ENCODE measurements at regions not wholly inside any gene's neighbourhood (a gene's known extent, or its start where the extent isn't known, plus 50 kb on each side); places are given as distances from the start of the nearest gene placed in this dataset.

DNA sequence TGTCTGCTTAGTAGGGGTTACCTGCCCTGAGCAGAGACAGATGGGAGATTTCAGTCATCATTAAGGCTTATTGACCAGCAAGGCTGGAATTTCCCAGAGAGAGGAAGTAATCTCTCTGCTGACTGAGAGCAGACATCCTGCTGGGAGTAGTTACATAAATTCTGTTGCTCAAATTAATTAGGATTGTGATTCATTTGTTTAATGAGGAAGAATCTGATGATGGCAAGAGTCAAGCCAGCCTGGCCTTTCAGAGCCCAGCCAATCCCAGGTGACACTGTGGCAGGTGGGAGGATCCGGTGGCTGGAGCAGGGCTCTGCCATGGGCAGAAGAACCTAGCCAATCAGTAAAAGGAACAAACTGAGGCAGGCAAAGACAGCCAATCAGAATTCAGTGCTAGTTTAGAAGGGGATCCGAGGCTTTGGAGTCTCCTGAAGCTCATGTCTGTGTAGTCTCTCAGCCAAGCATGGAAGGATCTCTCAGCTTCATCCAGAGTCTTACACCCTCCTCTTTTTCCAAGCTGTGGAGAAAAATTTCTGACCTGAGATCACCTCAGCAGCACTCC is 61.2 kb upstream of the CHST1 start:
- TF ChIP-seq POLR2A (IDR thresholded peaks at IDR 0.05) (no peak), POLR2AphosphoS5 (IDR thresholded peaks at IDR 0.05) (no peak)
- TF ChIP-seq, protein P1, sequence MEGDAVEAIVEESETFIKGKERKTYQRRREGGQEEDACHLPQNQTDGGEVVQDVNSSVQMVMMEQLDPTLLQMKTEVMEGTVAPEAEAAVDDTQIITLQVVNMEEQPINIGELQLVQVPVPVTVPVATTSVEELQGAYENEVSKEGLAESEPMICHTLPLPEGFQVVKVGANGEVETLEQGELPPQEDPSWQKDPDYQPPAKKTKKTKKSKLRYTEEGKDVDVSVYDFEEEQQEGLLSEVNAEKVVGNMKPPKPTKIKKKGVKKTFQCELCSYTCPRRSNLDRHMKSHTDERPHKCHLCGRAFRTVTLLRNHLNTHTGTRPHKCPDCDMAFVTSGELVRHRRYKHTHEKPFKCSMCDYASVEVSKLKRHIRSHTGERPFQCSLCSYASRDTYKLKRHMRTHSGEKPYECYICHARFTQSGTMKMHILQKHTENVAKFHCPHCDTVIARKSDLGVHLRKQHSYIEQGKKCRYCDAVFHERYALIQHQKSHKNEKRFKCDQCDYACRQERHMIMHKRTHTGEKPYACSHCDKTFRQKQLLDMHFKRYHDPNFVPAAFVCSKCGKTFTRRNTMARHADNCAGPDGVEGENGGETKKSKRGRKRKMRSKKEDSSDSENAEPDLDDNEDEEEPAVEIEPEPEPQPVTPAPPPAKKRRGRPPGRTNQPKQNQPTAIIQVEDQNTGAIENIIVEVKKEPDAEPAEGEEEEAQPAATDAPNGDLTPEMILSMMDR (IDR thresholded peaks at IDR 0.05): no peak

Measured in gastroesophageal sphincter (tissue), 3 donors.